Lower leg skin (tissue), 3 donors: ENCODE measurements at regions not wholly inside any gene's neighbourhood (a gene's known extent, or its start where the extent isn't known, plus 50 kb on each side); places are given as distances from the start of the nearest gene placed in this dataset.

Experiments
- CTCF ChIP-seq, 3 donors: fragments of 450-650 bp; IDR thresholded peaks; one replicate each; pipeline ENCODE4 v1.5.1; 2016; ENCODE audit warnings: antibody characterized with exemption in 3 of 3, mild to moderate bottlenecking in 3 of 3, moderate library complexity in 2 of 3
- POLR2A ChIP-seq, 2 donors: fragments of 450-650 bp; IDR thresholded peaks; one replicate each; pipeline ENCODE4 v1.6.1; 2016 to 2017; ENCODE audit warnings: antibody characterized with exemption in 2 of 2, mild to moderate bottlenecking in 1 of 2, moderate library complexity in 1 of 2

DNA sequence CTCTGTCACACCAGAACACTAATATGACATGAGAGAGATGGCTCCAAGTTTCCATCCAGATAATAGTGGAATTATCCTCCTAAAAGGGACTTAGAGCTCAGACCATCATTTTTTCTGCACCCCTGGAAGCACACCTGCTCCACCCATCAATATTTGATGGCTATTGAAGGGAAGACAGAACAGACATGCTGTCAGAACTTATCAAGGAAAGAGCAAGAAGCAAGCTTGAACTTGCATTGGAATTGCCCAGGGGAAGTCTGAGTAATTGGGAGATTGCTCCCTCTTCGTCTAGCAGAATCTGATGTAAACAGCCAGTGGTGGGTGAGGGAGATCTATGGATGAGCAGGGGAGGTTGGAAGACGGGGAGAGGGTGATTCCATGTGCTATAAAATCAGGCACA, 874.4 kb upstream of the TENM4 start:
- TF ChIP-seq CTCF (IDR thresholded peaks at IDR 0.05) (no peak), POLR2A (IDR thresholded peaks at IDR 0.05) (no peak)
